ENCODE measurements at regions not wholly inside any gene's neighbourhood (a gene's known extent, or its start where the extent isn't known, plus 50 kb on each side); places are given as distances from the start of the nearest gene placed in this dataset.

DNA sequence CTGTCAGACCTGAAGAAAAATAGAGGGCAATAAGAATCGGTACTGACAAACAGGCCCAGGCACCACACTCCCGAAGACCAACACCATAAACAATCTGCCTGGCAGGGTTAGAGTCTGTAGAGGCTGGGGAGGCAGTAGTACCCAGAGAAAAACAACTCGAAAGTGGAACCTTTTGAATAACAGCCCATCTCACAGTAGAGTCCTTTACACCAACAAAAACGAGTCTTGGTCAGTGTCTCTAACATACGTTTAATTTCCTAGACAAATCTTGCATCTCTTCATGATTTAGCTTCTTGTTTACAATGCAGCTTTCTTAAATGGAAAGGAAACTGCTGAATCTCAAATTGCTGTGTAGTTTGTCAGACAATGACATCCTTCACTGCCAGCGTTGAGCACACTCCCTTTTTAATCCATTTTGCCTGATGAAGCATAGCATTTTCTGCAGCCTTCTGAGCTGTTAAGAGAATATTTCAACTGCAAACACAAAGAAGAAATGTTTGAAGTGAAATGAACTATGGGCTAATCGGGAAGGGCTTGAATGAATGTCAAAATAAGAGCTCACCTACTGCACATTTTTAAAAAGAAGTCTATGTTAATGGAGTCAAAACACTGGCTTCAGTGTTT, 73.1 kb upstream of the DSG1 start:
- TF ChIP-seq, protein P1, sequence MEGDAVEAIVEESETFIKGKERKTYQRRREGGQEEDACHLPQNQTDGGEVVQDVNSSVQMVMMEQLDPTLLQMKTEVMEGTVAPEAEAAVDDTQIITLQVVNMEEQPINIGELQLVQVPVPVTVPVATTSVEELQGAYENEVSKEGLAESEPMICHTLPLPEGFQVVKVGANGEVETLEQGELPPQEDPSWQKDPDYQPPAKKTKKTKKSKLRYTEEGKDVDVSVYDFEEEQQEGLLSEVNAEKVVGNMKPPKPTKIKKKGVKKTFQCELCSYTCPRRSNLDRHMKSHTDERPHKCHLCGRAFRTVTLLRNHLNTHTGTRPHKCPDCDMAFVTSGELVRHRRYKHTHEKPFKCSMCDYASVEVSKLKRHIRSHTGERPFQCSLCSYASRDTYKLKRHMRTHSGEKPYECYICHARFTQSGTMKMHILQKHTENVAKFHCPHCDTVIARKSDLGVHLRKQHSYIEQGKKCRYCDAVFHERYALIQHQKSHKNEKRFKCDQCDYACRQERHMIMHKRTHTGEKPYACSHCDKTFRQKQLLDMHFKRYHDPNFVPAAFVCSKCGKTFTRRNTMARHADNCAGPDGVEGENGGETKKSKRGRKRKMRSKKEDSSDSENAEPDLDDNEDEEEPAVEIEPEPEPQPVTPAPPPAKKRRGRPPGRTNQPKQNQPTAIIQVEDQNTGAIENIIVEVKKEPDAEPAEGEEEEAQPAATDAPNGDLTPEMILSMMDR (conservative IDR thresholded peaks at IDR 0.05): no peak
- TF ChIP-seq EZH2 (IDR thresholded peaks at IDR 0.05; ENCODE audit: low read depth): no peak
